ENCODE measurements at regions not wholly inside any gene's neighbourhood (a gene's known extent, or its start where the extent isn't known, plus 50 kb on each side); places are given as distances from the start of the nearest gene placed in this dataset.

GRCh38 chr3:139236336-139236735, 107.5 kb upstream of the MRPS22 start (continued):
- no peak for TF ChIP-seq ZNF639 (CRISPR knock-in tag; conservative IDR thresholded peaks at IDR 0.05 in 1 of 2, IDR thresholded peaks at IDR 0.05 in 1 of 2)
- TF ChIP-seq RUNX1 (IDR thresholded peaks at IDR 0.05; ENCODE audit: low read depth), result no peak
- TF ChIP-seq ZC3H4 (CRISPR knock-in tag; IDR thresholded peaks at IDR 0.05; ENCODE audit: borderline replicate concordance), result no peak

DNA sequence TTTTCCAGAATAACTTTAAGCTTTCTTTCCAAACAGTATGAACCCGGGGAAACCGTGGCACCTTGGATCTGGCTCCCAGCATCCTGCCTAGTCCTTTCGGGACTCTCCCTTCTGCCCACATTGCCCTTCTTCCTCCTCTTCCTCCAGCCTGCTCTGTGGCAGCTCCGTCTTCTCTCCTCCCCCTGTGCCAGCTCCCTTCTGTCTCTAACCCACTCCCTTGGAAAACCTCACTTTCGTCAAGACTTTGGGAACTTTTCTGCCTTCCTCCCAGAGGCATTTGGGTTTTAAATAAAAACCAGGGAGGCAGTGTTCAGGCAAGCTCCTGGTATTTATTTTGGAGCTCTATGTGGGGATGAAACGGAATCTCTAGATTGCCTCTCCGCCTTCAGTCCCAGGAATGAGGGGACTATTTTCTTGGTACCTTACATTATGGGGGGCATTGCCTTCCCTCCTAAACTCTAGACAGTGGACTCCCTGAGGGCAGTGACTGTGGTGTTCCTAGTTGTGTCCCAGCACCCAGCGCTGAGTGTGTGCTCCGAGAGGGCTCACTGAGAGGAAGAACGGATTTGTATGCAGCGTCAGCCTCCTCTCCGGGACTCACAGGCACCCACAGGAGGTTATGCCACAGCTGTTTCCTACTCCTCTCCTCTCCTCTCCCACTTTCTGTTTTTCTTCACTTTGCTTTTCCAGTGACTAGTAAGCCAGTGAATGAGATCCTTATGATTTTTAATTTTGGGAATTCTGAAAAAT, 105.4 kb upstream of the MRPS22 start:
- no peak for DNase-seq (ENCODE audit: extremely low read depth in 1 of 4, low spot score in 3 of 4)
- Histone ChIP-seq H3K9me3 (replicated peaks; ENCODE audit: control insufficient read depth, insufficient read depth, low read depth, low read length) (no peaks in the 10 kb centered on the region), H3K27me3 (ENCODE audit: control insufficient read depth in 2 of 2, insufficient read depth in 2 of 2, low read length in 2 of 2) (no peaks in the 10 kb centered on the region), H3K79me2 (ENCODE audit: control insufficient read depth, insufficient read depth, low read length) (no peaks in the 10 kb centered on the region), H3K9me1 (ENCODE audit: control insufficient read depth, insufficient read depth, low read length) (no peaks in the 10 kb centered on the region), H3K4me1 (replicated peaks in 1 of 2; ENCODE audit: control insufficient read depth in 2 of 2, insufficient read depth in 2 of 2, low read length in 2 of 2) (peaks cover 0 to 11% of the 10 kb centered on the region in 2 experiments; a peak in 3 of 5 replicates), H3K9ac (ENCODE audit: insufficient read depth in 1 of 2, low read depth in 2 of 2, low read length in 2 of 2) (no peak overlapping the region), H3K4me2 (ENCODE audit: insufficient read depth, low read length) (no peak overlapping the region), H2AFZ (ENCODE audit: low read depth, low read length) (peak overlapping the region; percentile 48), H4K20me1 (replicated peaks; ENCODE audit: control insufficient read depth, insufficient read depth, low read length) (no peaks in the 10 kb centered on the region), H3K4me3 (no peak overlapping the region), H3K36me3 (ENCODE audit: control insufficient read depth, insufficient read depth, low read length) (no peaks in the 10 kb centered on the region), H3K27ac (ENCODE audit: extremely low read depth, low read depth, low read length) (no peak overlapping the region)
- intact Hi-C loops (cut with micrococcal nuclease) (no loop called here), in situ Hi-C loops (cut with MboI) (no loop called here)
- FAIRE-seq, result no peak
- CTCF ChIA-PET (ENCODE audit: low intra/inter-chr PET ratio), result no interaction called here
- BruUV-seq (replicated peaks), result no TSS peak
- POLR2A ChIA-PET, result interaction anchor here (0.7 to 1.5 kb wide), 3 partner anchors 14 to 54 kb away, joined by 3 to 5 read pairs (median 3); no protein-coding TSS in a partner anchor
- ATAC-seq, result peak; percentile 35
- 61% methylated on average over 11 of the region's 12 CpGs for WGBS (ENCODE audit: insufficient coverage, low coverage, missing lambda C conversion rate)
- TF ChIP-seq ILK (tag; IDR thresholded peaks at IDR 0.05; ENCODE audit: borderline replicate concordance, low read depth) (no peak), FOSL1 (tag; conservative IDR thresholded peaks at IDR 0.05) (no peak), POLR2AphosphoS2 (IDR thresholded peaks at IDR 0.05; ENCODE audit: low read length) (no peak), ID3 (CRISPR knock-in tag; IDR thresholded peaks at IDR 0.05) (no peak), ID3 (tag; IDR thresholded peaks at IDR 0.05) (no peak), KDM4B (IDR thresholded peaks at IDR 0.05; ENCODE audit: borderline replicate concordance in 2 of 2, low read depth in 1 of 2) (no peak), HNRNPK (IDR thresholded peaks at IDR 0.05; ENCODE audit: low read depth, low read length, poor library complexity, severe bottlenecking) (no peak), IRF2 (CRISPR knock-in tag; IDR thresholded peaks at IDR 0.05) (no peak), ZFP1 (CRISPR knock-in tag; IDR thresholded peaks at IDR 0.05) (no peak), IFI16 (CRISPR knock-in tag; IDR thresholded peaks at IDR 0.05) (no peak), BCL6 (CRISPR knock-in tag; IDR thresholded peaks at IDR 0.05) (no peak), CEBPG (CRISPR knock-in tag; IDR thresholded peaks at IDR 0.05) (no peak), CEBPG (tag; conservative IDR thresholded peaks at IDR 0.05 in 1 of 2, IDR thresholded peaks at IDR 0.05 in 1 of 2) (no peak), ZNF41 (CRISPR knock-in tag; conservative IDR thresholded peaks at IDR 0.05) (no peak)
- TF ChIP-seq, protein P1, sequence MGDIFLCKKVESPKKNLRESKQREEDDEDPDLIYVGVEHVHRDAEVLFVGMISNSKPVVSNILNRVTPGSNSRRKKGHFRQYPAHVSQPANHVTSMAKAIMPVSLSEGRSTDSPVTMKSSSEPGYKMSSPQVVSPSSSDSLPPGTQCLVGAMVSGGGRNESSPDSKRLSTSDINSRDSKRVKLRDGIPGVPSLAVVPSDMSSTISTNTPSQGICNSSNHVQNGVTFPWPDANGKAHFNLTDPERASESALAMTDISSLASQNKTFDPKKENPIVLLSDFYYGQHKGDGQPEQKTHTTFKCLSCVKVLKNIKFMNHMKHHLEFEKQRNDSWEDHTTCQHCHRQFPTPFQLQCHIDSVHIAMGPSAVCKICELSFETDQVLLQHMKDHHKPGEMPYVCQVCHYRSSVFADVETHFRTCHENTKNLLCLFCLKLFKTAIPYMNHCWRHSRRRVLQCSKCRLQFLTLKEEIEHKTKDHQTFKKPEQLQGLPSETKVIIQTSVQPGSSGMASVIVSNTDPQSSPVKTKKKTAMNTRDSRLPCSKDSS (IDR thresholded peaks at IDR 0.05; ENCODE audit: low read depth, partially characterized antibody), result no peak
